ENCODE measurements at regions not wholly inside any gene's neighbourhood (a gene's known extent, or its start where the extent isn't known, plus 50 kb on each side); places are given as distances from the start of the nearest gene placed in this dataset.

GRCh38 chr5:154630410-154630809, 124.8 kb upstream of the LARP1 start:
- no peak for DNase-seq (ENCODE audit: insufficient read length)
- no peak for TF ChIP-seq TAF1 (IDR thresholded peaks at IDR 0.05; ENCODE audit: borderline replicate concordance, low read depth, low read length)
- TF ChIP-seq POLR2AphosphoS5 (IDR thresholded peaks at IDR 0.05; ENCODE audit: low read depth, low read length) = no peak
- no peak for TF ChIP-seq POLR2A (IDR thresholded peaks at IDR 0.05; ENCODE audit: low read depth, low read length)
- no peak for FAIRE-seq

- DNase-seq (ENCODE audit: insufficient read length) (no peak), FAIRE-seq (no peak)
- TF ChIP-seq TAF1 (IDR thresholded peaks at IDR 0.05; ENCODE audit: borderline replicate concordance, low read depth, low read length) (no peak), POLR2A (IDR thresholded peaks at IDR 0.05; ENCODE audit: low read depth, low read length) (no peak), POLR2AphosphoS5 (IDR thresholded peaks at IDR 0.05; ENCODE audit: low read depth, low read length) (no peak)
Observed at GRCh38 chr5:154628685-154629084, 126.5 kb upstream of the LARP1 start.

- no peak for DNase-seq (ENCODE audit: insufficient read length)
- TF ChIP-seq TAF1 (IDR thresholded peaks at IDR 0.05; ENCODE audit: borderline replicate concordance, low read depth, low read length) = no peak
- TF ChIP-seq POLR2AphosphoS5 (IDR thresholded peaks at IDR 0.05; ENCODE audit: low read depth, low read length) = no peak
- no peak for TF ChIP-seq POLR2A (IDR thresholded peaks at IDR 0.05; ENCODE audit: low read depth, low read length)
- FAIRE-seq = no peak
Observed at GRCh38 chr5:154627698-154628678, 127.2 kb upstream of the LARP1 start.

- FAIRE-seq = no peak
Observed at GRCh38 chr5:154626876-154627557, 128.2 kb upstream of the LARP1 start.

DNA sequence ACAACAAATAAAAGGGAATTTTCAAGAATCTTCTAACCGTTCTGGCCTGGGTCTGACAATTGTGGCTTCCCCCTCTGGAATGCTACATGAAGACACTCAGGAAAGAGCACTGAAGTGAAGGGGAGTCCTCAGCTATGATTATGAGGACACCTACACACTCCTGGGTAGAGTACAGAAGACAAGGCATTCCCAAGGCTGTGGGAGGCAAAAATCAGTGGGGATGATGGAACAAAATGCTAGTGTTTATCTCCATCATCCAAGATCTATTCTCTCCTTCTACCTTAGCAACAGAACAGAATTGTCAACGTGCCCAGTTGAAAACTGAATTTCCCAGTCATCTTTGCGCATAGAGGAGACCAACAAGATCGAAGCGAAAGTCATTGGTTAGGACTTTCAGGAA, 130.1 kb upstream of the LARP1 start:
- no peak for TF ChIP-seq POLR2AphosphoS5 (IDR thresholded peaks at IDR 0.05; ENCODE audit: low read depth, low read length)
- TF ChIP-seq TAF1 (IDR thresholded peaks at IDR 0.05; ENCODE audit: borderline replicate concordance, low read depth, low read length) = no peak
- TF ChIP-seq POLR2A (IDR thresholded peaks at IDR 0.05; ENCODE audit: low read depth, low read length) = no peak
- FAIRE-seq (no peak), DNase-seq (ENCODE audit: insufficient read length) (no peak)

More at GRCh38 chr5:154626876-154627557, 128.2 kb upstream of the LARP1 start:
- TF ChIP-seq POLR2A (IDR thresholded peaks at IDR 0.05; ENCODE audit: low read depth, low read length) (no peak), POLR2AphosphoS5 (IDR thresholded peaks at IDR 0.05; ENCODE audit: low read depth, low read length) (no peak), TAF1 (IDR thresholded peaks at IDR 0.05; ENCODE audit: borderline replicate concordance, low read depth, low read length) (no peak)
- DNase-seq (ENCODE audit: insufficient read length) = no peak

GRCh38 chr5:154624341-154624740, 130.8 kb upstream of the LARP1 start:
- DNase-seq (ENCODE audit: insufficient read length) (no peak), FAIRE-seq (no peak)
- TF ChIP-seq POLR2A (IDR thresholded peaks at IDR 0.05; ENCODE audit: low read depth, low read length) (no peak), POLR2AphosphoS5 (IDR thresholded peaks at IDR 0.05; ENCODE audit: low read depth, low read length) (no peak), TAF1 (IDR thresholded peaks at IDR 0.05; ENCODE audit: borderline replicate concordance, low read depth, low read length) (no peak)

DNA sequence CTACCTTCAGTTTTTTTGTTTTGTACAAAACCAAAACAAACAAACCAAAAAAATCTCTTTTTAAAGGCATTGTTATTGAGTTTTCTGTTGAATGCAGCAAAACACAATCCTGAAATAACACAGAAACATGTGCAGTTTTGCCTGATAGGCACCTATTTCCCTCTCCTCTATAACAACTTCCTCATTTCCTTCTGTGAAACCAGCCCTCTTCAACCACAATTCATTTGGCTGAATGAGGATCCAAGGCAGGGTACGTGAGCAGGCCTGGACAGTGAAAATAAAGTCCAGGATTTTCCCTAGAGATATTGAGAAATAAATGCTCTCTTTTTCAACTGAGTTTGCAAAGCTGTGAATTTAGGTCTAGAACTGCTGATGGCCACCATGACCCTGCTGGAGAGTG, 134.8 kb upstream of the LARP1 start:
- no peak for TF ChIP-seq TAF1 (IDR thresholded peaks at IDR 0.05; ENCODE audit: borderline replicate concordance, low read depth, low read length)
- TF ChIP-seq POLR2A (IDR thresholded peaks at IDR 0.05; ENCODE audit: low read depth, low read length) = no peak
- TF ChIP-seq POLR2AphosphoS5 (IDR thresholded peaks at IDR 0.05; ENCODE audit: low read depth, low read length) = no peak
- FAIRE-seq = no peak
- no peak for DNase-seq (ENCODE audit: insufficient read length)

DNA sequence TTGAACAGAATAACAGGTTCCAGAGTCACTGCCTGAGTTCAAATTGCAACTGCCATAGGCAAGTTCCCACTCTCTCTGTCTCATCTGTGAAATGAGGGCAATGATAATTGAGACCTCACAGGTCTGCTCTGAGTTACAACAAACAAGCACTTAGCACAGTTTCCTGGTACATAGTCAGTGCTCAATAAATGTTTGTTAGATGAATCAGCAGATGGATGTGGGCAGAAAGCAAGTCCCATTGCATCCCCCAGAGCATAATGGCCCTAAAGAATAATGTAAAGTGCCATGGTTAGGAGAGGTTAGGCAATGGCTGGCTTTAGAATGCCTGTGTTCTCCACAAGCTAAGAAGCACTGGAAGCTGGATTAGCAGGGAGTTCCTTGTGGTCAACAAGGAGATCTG, 136.5 kb upstream of the LARP1 start:
- TF ChIP-seq POLR2AphosphoS5 (IDR thresholded peaks at IDR 0.05; ENCODE audit: low read depth, low read length) (no peak), TAF1 (IDR thresholded peaks at IDR 0.05; ENCODE audit: borderline replicate concordance, low read depth, low read length) (no peak), POLR2A (IDR thresholded peaks at IDR 0.05; ENCODE audit: low read depth, low read length) (no peak)
- FAIRE-seq (no peak), DNase-seq (ENCODE audit: insufficient read length) (no peak)

- DNase-seq (ENCODE audit: insufficient read length) (no peak), FAIRE-seq (no peak)
- no peak for TF ChIP-seq POLR2A (IDR thresholded peaks at IDR 0.05; ENCODE audit: low read depth, low read length)
- no peak for TF ChIP-seq TAF1 (IDR thresholded peaks at IDR 0.05; ENCODE audit: borderline replicate concordance, low read depth, low read length)
- no peak for TF ChIP-seq POLR2AphosphoS5 (IDR thresholded peaks at IDR 0.05; ENCODE audit: low read depth, low read length)
Observed at GRCh38 chr5:154614595-154614994, 136.6 kb upstream of the HAND1 start.

DNA sequence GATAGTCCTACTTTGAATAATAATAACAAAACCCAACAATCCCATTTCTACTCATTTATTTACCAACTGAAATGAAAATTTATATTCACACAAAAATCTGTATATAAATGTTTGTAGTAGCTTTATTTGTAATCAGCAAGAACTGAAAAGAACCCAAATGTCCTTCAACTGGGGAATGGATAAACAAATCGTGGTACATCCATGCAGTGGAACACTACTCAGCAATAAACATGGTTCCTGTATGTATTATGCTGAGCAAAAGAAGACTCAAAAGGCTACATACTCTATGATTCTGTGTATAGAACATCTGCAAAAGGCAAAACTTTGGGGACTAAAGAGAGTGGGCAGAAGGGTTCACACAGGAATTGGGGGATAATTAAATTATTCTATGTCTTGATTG, 136.1 kb upstream of the HAND1 start:
- FAIRE-seq (no peak), DNase-seq (ENCODE audit: insufficient read length) (no peak)
- no peak for TF ChIP-seq POLR2AphosphoS5 (IDR thresholded peaks at IDR 0.05; ENCODE audit: low read depth, low read length)
- no peak for TF ChIP-seq POLR2A (IDR thresholded peaks at IDR 0.05; ENCODE audit: low read depth, low read length)
- no peak for TF ChIP-seq TAF1 (IDR thresholded peaks at IDR 0.05; ENCODE audit: borderline replicate concordance, low read depth, low read length)

DNA sequence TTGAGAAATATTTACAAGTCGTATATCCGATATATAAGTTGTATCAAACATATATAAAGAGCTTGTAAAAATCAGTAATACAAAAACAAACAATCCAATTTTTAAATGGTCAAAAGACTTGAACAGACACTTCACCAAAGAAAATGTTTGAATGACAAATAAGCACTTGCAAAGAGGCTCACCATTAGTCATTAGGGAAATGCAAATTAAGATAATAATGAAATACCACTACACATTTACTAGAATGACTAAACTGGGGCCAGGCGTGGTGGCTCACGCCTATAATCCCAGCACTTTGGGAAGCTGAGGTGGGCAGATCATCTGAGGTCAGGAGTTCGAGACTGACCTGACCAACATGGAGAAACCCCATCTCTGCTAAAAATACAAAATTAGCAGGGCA, 134.6 kb upstream of the HAND1 start:
- DNase-seq (ENCODE audit: insufficient read length) (no peak), FAIRE-seq (no peak)
- TF ChIP-seq POLR2AphosphoS5 (IDR thresholded peaks at IDR 0.05; ENCODE audit: low read depth, low read length) (no peak), POLR2A (IDR thresholded peaks at IDR 0.05; ENCODE audit: low read depth, low read length) (no peak), TAF1 (IDR thresholded peaks at IDR 0.05; ENCODE audit: borderline replicate concordance, low read depth, low read length) (no peak)

Measured in GM12892 (cell line).